OCI-LY7 (cell line): ENCODE measurements at regions not wholly inside any gene's neighbourhood (a gene's known extent, or its start where the extent isn't known, plus 50 kb on each side); places are given as distances from the start of the nearest gene placed in this dataset.

ENCODE experiments used
- BruUV-seq: library from RNA; stranded (reverse); fragments of 400-500 nt; replicated peaks from 2 replicates; lab custom pipeline; 2021; lab: Mats Ljungman, UMichigan
- CTCF ChIA-PET: fragments of 300-600 bp; sonication (Branson Sonifier 250); formaldehyde crosslinking; loops from one replicate; lab custom pipeline; 2022; ENCODE audit warnings: antibody characterized with exemption; ENCODE audit not compliant: unreplicated experiment; lab: Charles Lee
- POLR2A ChIA-PET: fragments of 300-600 bp; sonication (Branson Sonifier 250); formaldehyde crosslinking; loops from one replicate; lab custom pipeline; 2022; ENCODE audit warnings: antibody characterized with exemption; lab: Charles Lee
- DNase-seq: peaks from one replicate; pipeline ENCODE4 v3.0.0-alpha.2; 2015; ENCODE audit warnings: low spot score
- H2AFZ ChIP-seq: fragments of 200-600 bp; sonication (generic), shearing (Covaris generic); 2 replicates; pipeline ENCODE4 v1.6.1; 2014; ENCODE audit warnings: mild to moderate bottlenecking, antibody characterized with exemption, low read length, moderate library complexity
- H3K27ac ChIP-seq: fragments of 200-600 bp; sonication (generic); 2 replicates; pipeline ENCODE4 v1.5.1; 2014; ENCODE audit warnings: mixed run types, low read depth, mild to moderate bottlenecking, moderate library complexity, low read length, inconsistent platforms; ENCODE audit not compliant: poor library complexity, severe bottlenecking
- H3K36me3 ChIP-seq: fragments of 200-600 bp; sonication (generic); 2 replicates; pipeline ENCODE4 v1.6.1; 2014; ENCODE audit warnings: mild to moderate bottlenecking, antibody characterized with exemption, low read length, moderate library complexity, mixed read lengths; ENCODE audit not compliant: insufficient read depth
- H3K4me1 ChIP-seq: fragments of 200-600 bp; sonication (generic); 2 replicates; pipeline ENCODE4 v1.5.1; 2014; ENCODE audit warnings: mild to moderate bottlenecking, low read length; ENCODE audit not compliant: insufficient read depth, poor library complexity, severe bottlenecking
- H3K4me2 ChIP-seq: fragments of 200-600 bp; sonication (generic); 2 replicates; pipeline ENCODE4 v1.6.1; 2014; ENCODE audit warnings: mild to moderate bottlenecking, low read length
- H3K4me3 ChIP-seq: fragments of 200-600 bp; sonication (generic); 2 replicates; pipeline ENCODE4 v1.5.1; 2014; ENCODE audit warnings: mild to moderate bottlenecking, low read depth, low read length; ENCODE audit not compliant: poor library complexity, severe bottlenecking
- H3K79me2 ChIP-seq: fragments of 200-600 bp; sonication (generic); 2 replicates; pipeline ENCODE4 v1.6.1; 2016; ENCODE audit warnings: low read depth, mild to moderate bottlenecking, low read length, moderate library complexity, mixed read lengths; ENCODE audit not compliant: insufficient read depth
- H3K9me2 ChIP-seq: fragments of 200-600 bp; sonication (generic); 2 replicates; pipeline ENCODE4 v1.6.1; 2016; ENCODE audit warnings: mild to moderate bottlenecking, low read length, mixed read lengths; ENCODE audit not compliant: insufficient read depth
- H3K9me3 ChIP-seq: fragments of 200-600 bp; sonication (generic); 2 replicates; pipeline ENCODE4 v1.6.1; 2014; ENCODE audit warnings: mild to moderate bottlenecking, mixed run types, low read length, mixed read lengths
- H4K20me1 ChIP-seq: fragments of 200-600 bp; sonication (generic); 2 replicates; pipeline ENCODE4 v1.6.1; 2014; ENCODE audit warnings: mild to moderate bottlenecking, antibody characterized with exemption, low read length, moderate library complexity, mixed read lengths; ENCODE audit not compliant: insufficient read depth
- CTCF ChIP-seq: fragments of 200-600 bp; sonication (generic); conservative IDR thresholded peaks from 2 replicates; pipeline ENCODE4 v1.5.1; 2014; ENCODE audit warnings: mild to moderate bottlenecking, antibody characterized with exemption, low read length, moderate library complexity, mixed read lengths
- EZH2phosphoT487 ChIP-seq: fragments of 200-600 bp; sonication (generic); IDR thresholded peaks from 2 replicates; pipeline ENCODE4 v1.6.1; 2018; ENCODE audit warnings: low read depth, borderline replicate concordance, mild to moderate bottlenecking, mixed run types, antibody characterized with exemption, low read length, moderate library complexity, mixed read lengths
- intact Hi-C: fragments of 100-400 bp; cut with micrococcal nuclease; formaldehyde crosslinking; loops from one replicate; pipeline ENCODE4 v1.10.0; 2022; ENCODE audit not compliant: unreplicated experiment

- Histone ChIP-seq H3K9me3 (no peaks in the 10 kb centered on the region), H3K4me3 (no peak overlapping the region), H3K79me2 (no peaks in the 10 kb centered on the region), H3K4me2 (no peak overlapping the region), H2AFZ (no peak overlapping the region), H4K20me1 (no peaks in the 10 kb centered on the region), H3K4me1 (no peaks in the 10 kb centered on the region), H3K9me2 (no peaks in the 10 kb centered on the region), H3K27ac (no peak overlapping the region), H3K36me3 (no peaks in the 10 kb centered on the region)
- intact Hi-C loops: loop anchor here (10.0 kb wide), 1 partner anchor 189 kb away; no protein-coding TSS in a partner anchor
- ChIA-PET POLR2A (interaction anchor here (0.6 kb wide), 1 partner anchor 531 kb away, joined by 3 read pairs; no protein-coding TSS in a partner anchor), CTCF (no interaction called here)
- no peak for DNase-seq
- no peak for TF ChIP-seq EZH2phosphoT487
- no peak for TF ChIP-seq CTCF
- no TSS peak for BruUV-seq
Measured at GRCh38 chr16:76856112-76856511, 334.9 kb upstream of the MON1B start.

GRCh38 chr16:76857402-76857801 lies 333.6 kb upstream of the MON1B start:
- H3K27ac ChIP-seq: no peak overlapping the region
- CTCF ChIA-PET: no interaction called here
- no peaks in the 10 kb centered on the region for H3K9me3 ChIP-seq
- H3K4me3 ChIP-seq: no peak overlapping the region
- no peak for DNase-seq
- no peaks in the 10 kb centered on the region for H3K36me3 ChIP-seq
- H4K20me1 ChIP-seq: no peaks in the 10 kb centered on the region
- H3K4me2 ChIP-seq: no peak overlapping the region
- H3K79me2 ChIP-seq: no peaks in the 10 kb centered on the region
- no TSS peak for BruUV-seq
- H2AFZ ChIP-seq: no peak overlapping the region
- TF ChIP-seq CTCF (no peak), EZH2phosphoT487 (no peak)
- POLR2A ChIA-PET: interaction anchor here (0.6 to 1.1 kb wide), 2 partner anchors 9 to 163 kb away, joined by 3 read pairs; no protein-coding TSS in a partner anchor
- no peaks in the 10 kb centered on the region for H3K9me2 ChIP-seq
- intact Hi-C loops: loop anchor here (10.0 kb wide), 1 partner anchor 187 kb away; no protein-coding TSS in a partner anchor
- no peaks in the 10 kb centered on the region for H3K4me1 ChIP-seq

DNA sequence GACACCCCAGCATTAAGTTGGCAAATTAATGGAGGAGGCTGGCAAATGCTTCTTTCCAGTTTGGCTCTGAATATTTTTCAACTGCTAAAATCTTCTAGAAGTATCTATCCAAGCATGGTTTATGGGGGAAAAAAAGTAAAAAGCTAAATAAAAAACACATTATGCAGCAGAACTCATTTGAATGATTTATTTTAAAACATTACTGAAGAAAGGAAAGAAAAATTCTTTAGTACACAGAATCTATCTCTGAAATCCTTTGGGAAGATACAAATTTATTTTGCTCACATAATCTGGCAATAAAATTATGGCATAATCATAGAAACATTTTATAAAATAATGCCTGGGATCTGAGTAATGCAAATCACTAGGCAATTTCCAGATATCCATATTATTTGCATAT lies 328.1 kb upstream of the MON1B start:
- ChIA-PET POLR2A (interaction anchor here (0.7 to 1.2 kb wide), 3 partner anchors 14 to 16 kb away, joined by 3 to 4 read pairs (median 4); no protein-coding TSS in a partner anchor), CTCF (no interaction called here)
- BruUV-seq: no TSS peak
- TF ChIP-seq CTCF (no peak), EZH2phosphoT487 (no peak)
- H3K36me3 ChIP-seq: no peaks in the 10 kb centered on the region
- H3K79me2 ChIP-seq: no peaks in the 10 kb centered on the region
- no peaks in the 10 kb centered on the region for H3K9me3 ChIP-seq
- no peak overlapping the region for H3K27ac ChIP-seq
- H3K4me3 ChIP-seq: no peak overlapping the region
- intact Hi-C loops: no loop called here
- no peak overlapping the region for H3K4me2 ChIP-seq
- DNase-seq: no peak
- H3K9me2 ChIP-seq: no peaks in the 10 kb centered on the region
- no peak overlapping the region for H2AFZ ChIP-seq
- no peaks in the 10 kb centered on the region for H3K4me1 ChIP-seq
- H4K20me1 ChIP-seq: no peaks in the 10 kb centered on the region
